HL-60 (cell line): ENCODE measurements at regions not wholly inside any gene's neighbourhood (a gene's known extent, or its start where the extent isn't known, plus 50 kb on each side); places are given as distances from the start of the nearest gene placed in this dataset.

Experiments used
- CTCF ChIP-seq: IDR thresholded peaks from one replicate; pipeline ENCODE4 v1.5.1; 2011; ENCODE audit warnings: low read length, control low read depth, inconsistent platforms; ENCODE audit not compliant: insufficient read depth
- GABPA ChIP-seq: IDR thresholded peaks from 2 replicates; pipeline ENCODE4 v1.6.1; 2012; ENCODE audit warnings: low read depth

- no peak for TF ChIP-seq CTCF
- TF ChIP-seq GABPA: no peak
Observed at GRCh38 chr6:139533171-139533570, 158.7 kb upstream of the CITED2 start.
